Upper lobe of left lung (tissue), 4 donors: ENCODE measurements at regions not wholly inside any gene's neighbourhood (a gene's known extent, or its start where the extent isn't known, plus 50 kb on each side); places are given as distances from the start of the nearest gene placed in this dataset.

Experiments
- EP300 ChIP-seq, 4 donors: sonication (generic); formaldehyde crosslinking; IDR thresholded peaks; one replicate each; pipeline ENCODE4 v1.5.1; 2017; ENCODE audit warnings: antibody characterized with exemption in 4 of 4, control low read depth in 2 of 4
- POLR2AphosphoS5 ChIP-seq, 2 donors: sonication (generic); formaldehyde crosslinking; IDR thresholded peaks; one replicate each; pipeline ENCODE4 v1.5.1; 2017; ENCODE audit warnings: antibody characterized with exemption in 2 of 2
- TF ChIP-seq, protein P1 (sequence below), 6 experiments: fragments of 450-650 bp in 4 of 6; fragments of 200-600 bp in 2 of 6; sonication (generic) in 2 of 6; IDR thresholded peaks; one replicate each; pipeline ENCODE4 v1.5.1; 2016 to 2019; ENCODE audit warnings: antibody characterized with exemption in 6 of 6

DNA sequence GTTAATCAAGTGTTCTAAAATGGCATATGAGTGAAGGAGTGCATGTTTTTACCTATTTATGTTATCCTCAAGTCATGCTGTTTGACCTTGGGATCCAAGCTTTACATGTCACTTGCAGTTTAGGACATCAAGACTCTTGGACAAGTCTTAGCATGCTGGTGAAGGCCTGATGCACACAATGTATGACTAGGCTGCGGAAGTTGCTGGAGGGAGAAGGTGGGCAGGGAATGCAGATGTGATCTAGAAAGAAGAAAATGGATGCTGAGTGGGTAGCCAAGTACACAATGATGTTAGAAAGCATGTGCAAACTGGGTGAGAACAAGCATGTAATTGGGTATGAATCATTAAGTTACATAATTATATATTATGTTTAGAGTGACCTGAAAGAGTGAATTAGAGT lies 301.8 kb downstream of the BRINP2 start:
- TF ChIP-seq, protein P1, sequence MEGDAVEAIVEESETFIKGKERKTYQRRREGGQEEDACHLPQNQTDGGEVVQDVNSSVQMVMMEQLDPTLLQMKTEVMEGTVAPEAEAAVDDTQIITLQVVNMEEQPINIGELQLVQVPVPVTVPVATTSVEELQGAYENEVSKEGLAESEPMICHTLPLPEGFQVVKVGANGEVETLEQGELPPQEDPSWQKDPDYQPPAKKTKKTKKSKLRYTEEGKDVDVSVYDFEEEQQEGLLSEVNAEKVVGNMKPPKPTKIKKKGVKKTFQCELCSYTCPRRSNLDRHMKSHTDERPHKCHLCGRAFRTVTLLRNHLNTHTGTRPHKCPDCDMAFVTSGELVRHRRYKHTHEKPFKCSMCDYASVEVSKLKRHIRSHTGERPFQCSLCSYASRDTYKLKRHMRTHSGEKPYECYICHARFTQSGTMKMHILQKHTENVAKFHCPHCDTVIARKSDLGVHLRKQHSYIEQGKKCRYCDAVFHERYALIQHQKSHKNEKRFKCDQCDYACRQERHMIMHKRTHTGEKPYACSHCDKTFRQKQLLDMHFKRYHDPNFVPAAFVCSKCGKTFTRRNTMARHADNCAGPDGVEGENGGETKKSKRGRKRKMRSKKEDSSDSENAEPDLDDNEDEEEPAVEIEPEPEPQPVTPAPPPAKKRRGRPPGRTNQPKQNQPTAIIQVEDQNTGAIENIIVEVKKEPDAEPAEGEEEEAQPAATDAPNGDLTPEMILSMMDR (IDR thresholded peaks at IDR 0.05) = no peak
- TF ChIP-seq POLR2AphosphoS5 (IDR thresholded peaks at IDR 0.05) (no peak), EP300 (IDR thresholded peaks at IDR 0.05) (no peak)
